ENCODE measurements at regions not wholly inside any gene's neighbourhood (a gene's known extent, or its start where the extent isn't known, plus 50 kb on each side); places are given as distances from the start of the nearest gene placed in this dataset.

DNA sequence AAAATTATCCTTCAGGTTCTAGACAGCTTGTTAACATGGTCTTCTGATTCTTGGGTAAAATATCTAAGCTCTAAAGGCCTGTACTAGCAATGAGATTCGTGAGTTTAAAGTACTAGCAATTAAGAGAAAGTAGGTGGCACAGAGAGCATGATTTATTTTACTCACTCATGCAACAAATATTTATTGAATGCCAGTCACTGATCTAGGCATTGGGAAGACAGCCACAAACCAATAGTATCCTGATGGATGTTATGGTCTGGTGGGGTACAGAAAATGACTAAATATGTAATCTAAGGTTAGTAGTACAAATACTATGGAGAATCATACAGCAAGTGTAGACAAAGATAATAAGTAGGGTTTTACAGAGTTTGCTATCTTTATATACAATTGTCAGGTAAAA lies 751.3 kb downstream of the ZNF385D start:
- TF ChIP-seq, protein P1, sequence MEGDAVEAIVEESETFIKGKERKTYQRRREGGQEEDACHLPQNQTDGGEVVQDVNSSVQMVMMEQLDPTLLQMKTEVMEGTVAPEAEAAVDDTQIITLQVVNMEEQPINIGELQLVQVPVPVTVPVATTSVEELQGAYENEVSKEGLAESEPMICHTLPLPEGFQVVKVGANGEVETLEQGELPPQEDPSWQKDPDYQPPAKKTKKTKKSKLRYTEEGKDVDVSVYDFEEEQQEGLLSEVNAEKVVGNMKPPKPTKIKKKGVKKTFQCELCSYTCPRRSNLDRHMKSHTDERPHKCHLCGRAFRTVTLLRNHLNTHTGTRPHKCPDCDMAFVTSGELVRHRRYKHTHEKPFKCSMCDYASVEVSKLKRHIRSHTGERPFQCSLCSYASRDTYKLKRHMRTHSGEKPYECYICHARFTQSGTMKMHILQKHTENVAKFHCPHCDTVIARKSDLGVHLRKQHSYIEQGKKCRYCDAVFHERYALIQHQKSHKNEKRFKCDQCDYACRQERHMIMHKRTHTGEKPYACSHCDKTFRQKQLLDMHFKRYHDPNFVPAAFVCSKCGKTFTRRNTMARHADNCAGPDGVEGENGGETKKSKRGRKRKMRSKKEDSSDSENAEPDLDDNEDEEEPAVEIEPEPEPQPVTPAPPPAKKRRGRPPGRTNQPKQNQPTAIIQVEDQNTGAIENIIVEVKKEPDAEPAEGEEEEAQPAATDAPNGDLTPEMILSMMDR (IDR thresholded peaks at IDR 0.05) = no peak
- no peak for TF ChIP-seq POLR2A (IDR thresholded peaks at IDR 0.05)
